BJ (cell line): ENCODE measurements at regions not wholly inside any gene's neighbourhood (a gene's known extent, or its start where the extent isn't known, plus 50 kb on each side); places are given as distances from the start of the nearest gene placed in this dataset.

ENCODE experiments used
- CTCF ChIA-PET: fragments of 350-600 bp; formaldehyde crosslinking; extraction: SDS; loops from one replicate; lab custom pipeline; 2021; ENCODE audit warnings: antibody characterized with exemption, inconsistent platforms; lab: Yijun Ruan, JAX
- POLR2A ChIA-PET: fragments of 300-600 bp; sonication (Branson Sonifier 250); formaldehyde crosslinking; extraction: SDS; loops from one replicate; lab custom pipeline; 2021; ENCODE audit warnings: antibody characterized with exemption; lab: Charles Lee
- DNase-seq: peaks from one replicate; pipeline ENCODE4 v3.0.0-alpha.2; 2011; ENCODE audit warnings: low read depth
- H3K27me3 ChIP-seq: 2 replicates; pipeline ENCODE4 v1.6.0; 2011; ENCODE audit warnings: low read length; ENCODE audit not compliant: control insufficient read depth, insufficient read depth
- H3K36me3 ChIP-seq: 2 replicates; pipeline ENCODE4 v1.5.1; 2011; ENCODE audit warnings: low read length; ENCODE audit not compliant: control insufficient read depth, insufficient read depth
- H3K4me3 ChIP-seq: 2 replicates; pipeline ENCODE4 v1.5.1; 2011; ENCODE audit warnings: low read depth, mild to moderate bottlenecking, control low read depth, low read length
- CTCF ChIP-seq: IDR thresholded peaks from 2 replicates; pipeline ENCODE4 v1.5.1; 2011; ENCODE audit warnings: low read depth, mild to moderate bottlenecking, control low read depth, inconsistent platforms, low read length, moderate library complexity; ENCODE audit not compliant: insufficient read depth

- Histone ChIP-seq H3K27me3 (no peaks in the 10 kb centered on the region), H3K36me3 (no peaks in the 10 kb centered on the region), H3K4me3 (no peak overlapping the region)
- CTCF ChIA-PET, result interaction anchor here (0.7 kb wide), 1 partner anchor 14 kb away, joined by 3 read pairs; no protein-coding TSS in a partner anchor
- TF ChIP-seq CTCF, result no peak
- DNase-seq, result no peak
- POLR2A ChIA-PET, result no interaction called here
Measured at GRCh38 chr12:29867823-29868222, 84.1 kb upstream of the TMTC1 start.

- Histone ChIP-seq H3K36me3 (no peaks in the 10 kb centered on the region), H3K27me3 (no peaks in the 10 kb centered on the region), H3K4me3 (no peak overlapping the region)
- DNase-seq, result no peak
- no peak for TF ChIP-seq CTCF
- CTCF ChIA-PET, result no interaction called here
- POLR2A ChIA-PET, result no interaction called here
Measured at GRCh38 chr12:29863665-29864064, 79.9 kb upstream of the TMTC1 start.

DNA sequence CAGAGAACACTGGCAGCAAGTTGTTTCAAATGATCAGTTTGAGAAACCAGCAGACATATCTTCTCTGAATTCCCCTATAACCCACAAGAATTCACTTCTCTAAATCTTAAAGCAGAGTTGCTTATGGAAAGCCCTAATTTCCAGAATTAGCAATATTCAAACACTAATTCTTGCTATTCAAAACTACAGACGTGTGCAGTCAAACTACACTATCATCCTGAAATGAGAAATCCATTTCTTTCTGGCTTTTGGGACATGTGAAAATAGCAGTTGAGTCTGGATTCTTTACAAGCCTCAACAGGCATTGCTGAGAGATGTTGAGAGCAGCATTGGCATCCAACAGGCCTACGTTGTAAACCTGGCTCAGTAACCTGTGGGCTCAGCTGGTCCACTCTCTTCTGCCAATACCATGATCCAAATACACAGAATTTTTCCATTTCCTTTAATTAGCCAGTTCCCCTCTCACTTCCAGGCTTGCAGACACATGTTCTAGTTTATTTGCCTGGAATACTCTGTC, 74.6 kb upstream of the TMTC1 start:
- no peak for TF ChIP-seq CTCF
- Histone ChIP-seq H3K36me3 (no peaks in the 10 kb centered on the region), H3K4me3 (no peak overlapping the region), H3K27me3 (no peaks in the 10 kb centered on the region)
- POLR2A ChIA-PET, result no interaction called here
- CTCF ChIA-PET, result no interaction called here
- DNase-seq, result no peak

DNA sequence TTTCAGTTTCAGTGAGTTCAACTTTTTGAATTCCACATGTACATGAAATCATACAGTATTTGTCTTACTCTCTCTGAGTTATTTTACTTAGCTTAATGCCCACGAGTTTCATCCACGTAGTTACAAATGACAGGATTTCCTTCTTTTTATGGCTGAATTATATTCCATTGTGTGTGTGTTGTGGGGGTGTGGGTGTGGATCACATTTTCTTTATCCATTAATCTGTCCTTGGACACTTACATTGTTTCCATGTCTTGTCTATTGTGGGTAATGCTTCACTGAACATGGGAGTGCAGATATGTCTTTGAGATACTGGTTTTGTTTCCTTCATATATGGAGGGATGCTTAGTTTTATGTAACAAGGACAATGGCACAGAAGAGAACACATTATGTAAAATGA, 63.5 kb upstream of the TMTC1 start:
- TF ChIP-seq CTCF, result no peak
- Histone ChIP-seq H3K27me3 (no peaks in the 10 kb centered on the region), H3K4me3 (no peak overlapping the region), H3K36me3 (no peaks in the 10 kb centered on the region)
- DNase-seq, result no peak
- ChIA-PET POLR2A (no interaction called here), CTCF (interaction anchor here (0.6 kb wide), 1 partner anchor 956 kb away, joined by 3 read pairs; no protein-coding TSS in a partner anchor)

- ChIA-PET POLR2A (no interaction called here), CTCF (no interaction called here)
- no peak overlapping the region for H3K4me3 ChIP-seq
- H3K36me3 ChIP-seq, result no peaks in the 10 kb centered on the region
- no peak for DNase-seq
- no peak for TF ChIP-seq CTCF
- no peaks in the 10 kb centered on the region for H3K27me3 ChIP-seq
Measured at GRCh38 chr12:29844667-29845066, 60.9 kb upstream of the TMTC1 start.
